Loucy (cell line): ENCODE measurements at regions not wholly inside any gene's neighbourhood (a gene's known extent, or its start where the extent isn't known, plus 50 kb on each side); places are given as distances from the start of the nearest gene placed in this dataset.
A peak's percentile ranks its signal among the peaks of the same experiment; 100 is the strongest.

Experiments used
- H2AFZ ChIP-seq: fragments of 200-600 bp; sonication (generic); 2 replicates; pipeline ENCODE4 v1.6.0; 2016; ENCODE audit warnings: antibody characterized with exemption, mild to moderate bottlenecking, low read length, moderate library complexity
- H3F3A ChIP-seq: fragments of 200-600 bp; 2 replicates; pipeline ENCODE4 v1.6.0; 2016; ENCODE audit warnings: antibody characterized with exemption, low read depth, mild to moderate bottlenecking
- H3K27me3 ChIP-seq: fragments of 200-600 bp; sonication (generic); 2 replicates; pipeline ENCODE4 v1.6.1; 2014; ENCODE audit warnings: low read length, mild to moderate bottlenecking; ENCODE audit not compliant: insufficient read depth, poor library complexity, severe bottlenecking
- H3K36me3 ChIP-seq: fragments of 200-600 bp; sonication (generic); 2 replicates; pipeline ENCODE4 v1.6.1; 2016; ENCODE audit warnings: low read length; ENCODE audit not compliant: insufficient read depth
- H3K4me1 ChIP-seq: fragments of 200-600 bp; sonication (generic); 2 replicates; pipeline ENCODE4 v1.5.1; 2014; ENCODE audit warnings: low read length, mild to moderate bottlenecking; ENCODE audit not compliant: insufficient read depth, poor library complexity, severe bottlenecking
- H3K4me2 ChIP-seq: fragments of 200-600 bp; sonication (generic); 2 replicates; pipeline ENCODE4 v1.6.0; 2014; ENCODE audit warnings: antibody characterized with exemption, low read length, low read depth, mild to moderate bottlenecking; ENCODE audit not compliant: poor library complexity, severe bottlenecking
- H3K4me3 ChIP-seq: fragments of 200-600 bp; sonication (generic); 2 replicates; pipeline ENCODE4 v1.5.1; 2014; ENCODE audit warnings: low read length, mild to moderate bottlenecking, mixed read lengths; ENCODE audit not compliant: poor library complexity, severe bottlenecking
- H3K79me2 ChIP-seq: fragments of 200-600 bp; sonication (generic); 2 replicates; pipeline ENCODE4 v1.6.1; 2014; ENCODE audit warnings: low read length; ENCODE audit not compliant: insufficient read depth
- H3K9ac ChIP-seq: fragments of 200-600 bp; sonication (generic); 2 replicates; pipeline ENCODE4 v1.6.0; 2014; ENCODE audit warnings: mild to moderate bottlenecking, low read depth, low read length, moderate library complexity; ENCODE audit not compliant: poor library complexity, severe bottlenecking
- H3K9me2 ChIP-seq: fragments of 200-600 bp; sonication (generic); replicated peaks from 2 replicates; pipeline ENCODE4 v1.6.1; 2016; ENCODE audit warnings: low read depth, low read length, mixed read lengths
- H3K9me3 ChIP-seq: fragments of 200-600 bp; sonication (generic); 2 replicates; pipeline ENCODE4 v1.6.1; 2014; ENCODE audit warnings: mild to moderate bottlenecking, antibody characterized with exemption, low read length, low read depth; ENCODE audit not compliant: insufficient read depth
- H4K20me1 ChIP-seq: fragments of 200-600 bp; sonication (generic); 2 replicates; pipeline ENCODE4 v1.6.0; 2014; ENCODE audit warnings: antibody characterized with exemption, low read length, mild to moderate bottlenecking; ENCODE audit not compliant: insufficient read depth, poor library complexity, severe bottlenecking
- CTCF ChIP-seq: fragments of 200-600 bp; sonication (generic); conservative IDR thresholded peaks from 2 replicates; pipeline ENCODE4 v1.5.1; 2014; ENCODE audit warnings: mild to moderate bottlenecking, antibody characterized with exemption, low read length
- EZH2phosphoT487 ChIP-seq: fragments of 200-600 bp; IDR thresholded peaks from 2 replicates; pipeline ENCODE4 v1.6.1; 2018; ENCODE audit warnings: antibody characterized with exemption, mild to moderate bottlenecking, moderate library complexity, borderline replicate concordance

- no peak overlapping the region for H3K4me3 ChIP-seq
- no peaks in the 10 kb centered on the region for H3K9me2 ChIP-seq
- no peaks in the 10 kb centered on the region for H3K9me3 ChIP-seq
- no peak overlapping the region for H3K9ac ChIP-seq
- H4K20me1 ChIP-seq = no peaks in the 10 kb centered on the region
- TF ChIP-seq EZH2phosphoT487 (no peak), CTCF (no peak)
- no peak overlapping the region for H2AFZ ChIP-seq
- peaks cover 18% of the 10 kb centered on the region for H3K4me1 ChIP-seq
- H3K79me2 ChIP-seq = no peaks in the 10 kb centered on the region
- no peaks in the 10 kb centered on the region for H3K36me3 ChIP-seq
- peak overlapping the region; percentile 38 for H3K4me2 ChIP-seq
- no peaks in the 10 kb centered on the region for H3F3A ChIP-seq
- no peaks in the 10 kb centered on the region for H3K27me3 ChIP-seq
Observed at GRCh38 chr13:105291987-105292386, 1243.5 kb downstream of the EFNB2 start.

- Histone ChIP-seq H3F3A (no peaks in the 10 kb centered on the region), H3K27me3 (no peaks in the 10 kb centered on the region), H3K4me1 (peaks cover 18% of the 10 kb centered on the region), H3K9me3 (no peaks in the 10 kb centered on the region), H3K36me3 (no peaks in the 10 kb centered on the region), H3K4me2 (no peak overlapping the region), H2AFZ (no peak overlapping the region), H3K79me2 (no peaks in the 10 kb centered on the region), H4K20me1 (no peaks in the 10 kb centered on the region), H3K4me3 (no peak overlapping the region), H3K9ac (no peak overlapping the region), H3K9me2 (no peaks in the 10 kb centered on the region)
- no peak for TF ChIP-seq CTCF
- TF ChIP-seq EZH2phosphoT487 = no peak
Observed at GRCh38 chr13:105290596-105290995, 1244.9 kb downstream of the EFNB2 start.

GRCh38 chr13:105285526-105285925 is 1249.9 kb downstream of the EFNB2 start:
- Histone ChIP-seq H3F3A (no peaks in the 10 kb centered on the region), H2AFZ (no peak overlapping the region), H3K4me2 (no peak overlapping the region), H3K4me3 (no peak overlapping the region), H3K4me1 (no peaks in the 10 kb centered on the region), H3K9me2 (no peaks in the 10 kb centered on the region), H3K9ac (no peak overlapping the region), H4K20me1 (no peaks in the 10 kb centered on the region), H3K79me2 (no peaks in the 10 kb centered on the region), H3K36me3 (no peaks in the 10 kb centered on the region), H3K9me3 (no peaks in the 10 kb centered on the region), H3K27me3 (no peaks in the 10 kb centered on the region)
- TF ChIP-seq EZH2phosphoT487 (no peak), CTCF (no peak)
